NCI-H446 (cell line): ENCODE measurements at regions not wholly inside any gene's neighbourhood (a gene's known extent, or its start where the extent isn't known, plus 50 kb on each side); places are given as distances from the start of the nearest gene placed in this dataset.
A peak's percentile ranks its signal among the peaks of the same experiment; 100 is the strongest.

Experiments
- DNase-seq, 2 experiments: peaks; one replicate each; lab custom pipeline; 2025; lab: John Stamatoyannopoulos, UW

GRCh38 chr18:2036086-2036485, 535.2 kb downstream of the METTL4 start:
- no peak for DNase-seq

DNA sequence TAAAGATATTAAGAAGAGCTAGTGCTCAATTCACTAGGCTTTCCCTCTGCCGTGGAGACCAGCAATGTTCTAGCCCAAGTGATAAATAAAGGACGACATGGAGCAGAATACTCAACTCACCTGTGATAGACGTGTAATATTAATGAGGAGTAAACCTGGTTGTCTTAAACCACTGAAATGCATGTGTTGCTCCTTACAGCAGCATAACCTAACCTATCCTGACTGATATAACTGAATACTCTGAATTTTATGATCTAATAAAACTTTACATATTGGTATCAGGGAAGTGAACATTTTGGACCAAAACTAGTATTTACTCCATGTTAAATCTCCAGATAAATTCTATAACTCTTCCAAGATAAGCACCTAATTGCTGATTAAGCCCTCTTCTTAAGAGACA, 531.0 kb downstream of the METTL4 start:
- no peak for DNase-seq

DNA sequence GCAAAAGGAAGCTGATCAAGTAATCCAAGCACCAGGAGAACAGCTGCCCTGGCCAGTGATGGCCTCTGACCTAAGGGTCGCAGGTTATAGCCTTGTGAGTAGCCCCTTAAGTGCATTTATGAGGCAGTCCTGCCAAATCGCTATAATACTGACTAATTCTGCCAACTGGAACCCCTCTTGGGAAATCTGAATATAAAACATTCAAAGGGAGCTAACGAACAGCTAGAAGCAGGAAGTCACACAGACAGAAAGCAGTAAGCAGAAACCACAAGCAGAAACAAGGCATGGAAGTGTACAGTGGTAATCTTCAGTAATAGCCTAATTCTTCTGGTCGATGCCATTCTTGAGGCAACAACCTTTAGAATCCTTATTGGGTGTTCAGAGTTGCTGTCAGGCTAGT, 521.3 kb downstream of the METTL4 start:
- DNase-seq, result no peak

DNA sequence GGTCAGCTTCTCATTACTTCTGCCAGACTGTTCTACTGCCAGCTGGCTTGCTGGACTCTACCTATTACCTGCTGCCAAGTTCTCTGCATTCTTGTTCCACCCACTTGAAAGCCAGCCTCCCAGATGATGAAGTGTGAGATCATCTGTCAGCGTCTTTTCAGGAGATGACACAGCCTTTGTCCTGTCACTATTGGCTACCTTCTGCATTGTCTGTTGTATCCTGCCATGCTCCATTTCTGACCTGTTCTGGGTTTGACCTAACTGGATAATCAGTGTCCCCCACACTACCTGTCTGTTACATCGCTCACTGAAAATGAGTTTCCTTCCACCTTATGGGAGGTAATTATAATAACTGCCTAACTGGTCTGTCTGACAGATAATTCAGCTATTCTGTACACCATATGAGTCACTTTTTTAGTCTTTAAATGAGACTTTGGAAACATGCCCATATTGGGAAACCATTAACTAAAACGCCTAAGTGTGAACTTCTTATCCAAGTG, 520.6 kb downstream of the METTL4 start:
- no peak for DNase-seq

- no peak for DNase-seq
Measured at GRCh38 chr18:2053490-2054089, 517.7 kb downstream of the METTL4 start.

GRCh38 chr18:2059336-2059735, 512.0 kb downstream of the METTL4 start:
- no peak for DNase-seq

DNA sequence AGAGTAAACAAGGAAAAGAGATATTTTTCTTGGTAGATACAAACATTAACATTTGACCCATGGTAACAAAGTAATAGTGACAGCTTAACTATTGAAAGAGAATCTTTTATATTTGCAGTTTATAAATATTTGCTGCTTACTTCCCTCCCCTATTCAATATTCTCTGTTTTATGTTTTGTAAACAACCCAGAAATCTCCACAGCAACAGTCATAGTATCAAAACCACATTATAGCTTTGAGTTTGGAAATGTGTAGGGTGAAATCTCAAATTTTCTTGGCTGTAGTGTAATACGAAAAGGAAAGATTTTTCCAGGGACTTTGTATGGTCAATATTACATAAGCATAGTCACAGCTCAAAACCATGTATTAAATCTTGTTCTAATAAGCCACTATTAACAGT, 511.2 kb downstream of the METTL4 start:
- no peak for DNase-seq

DNA sequence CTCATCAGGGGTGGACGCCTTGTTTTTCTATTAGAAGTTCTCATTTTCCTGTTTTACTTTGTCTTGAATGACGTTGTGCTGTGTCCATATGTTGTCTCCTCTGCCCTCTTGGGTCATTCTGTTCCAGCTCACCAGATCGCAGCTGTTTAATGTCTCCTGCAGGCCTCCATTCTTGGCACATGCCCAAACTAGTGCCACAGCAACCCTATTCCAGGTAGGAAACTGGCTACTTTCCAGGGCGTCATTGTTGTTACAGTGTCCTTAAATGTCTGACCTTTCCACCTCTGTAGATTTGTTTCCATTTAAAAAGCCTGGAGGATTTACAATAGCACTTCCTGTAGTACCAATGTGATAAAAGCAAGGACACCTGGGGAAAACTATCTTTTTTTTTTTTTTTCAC, 500.7 kb downstream of the METTL4 start:
- DNase-seq, result no peak

- no peak for DNase-seq
Measured at GRCh38 chr18:2075499-2075898, 495.8 kb downstream of the METTL4 start.

- no peak for DNase-seq
Measured at GRCh38 chr18:2082676-2083075, 488.6 kb downstream of the METTL4 start.

- peak in 1 of 2 experiments; percentile 3 for DNase-seq
Measured at GRCh38 chr18:2083691-2084090, 487.6 kb downstream of the METTL4 start.

- no peak for DNase-seq
Measured at GRCh38 chr18:2086439-2086838, 484.9 kb downstream of the METTL4 start.

GRCh38 chr18:2087877-2088673, 483.2 kb downstream of the METTL4 start:
- no peak for DNase-seq

DNA sequence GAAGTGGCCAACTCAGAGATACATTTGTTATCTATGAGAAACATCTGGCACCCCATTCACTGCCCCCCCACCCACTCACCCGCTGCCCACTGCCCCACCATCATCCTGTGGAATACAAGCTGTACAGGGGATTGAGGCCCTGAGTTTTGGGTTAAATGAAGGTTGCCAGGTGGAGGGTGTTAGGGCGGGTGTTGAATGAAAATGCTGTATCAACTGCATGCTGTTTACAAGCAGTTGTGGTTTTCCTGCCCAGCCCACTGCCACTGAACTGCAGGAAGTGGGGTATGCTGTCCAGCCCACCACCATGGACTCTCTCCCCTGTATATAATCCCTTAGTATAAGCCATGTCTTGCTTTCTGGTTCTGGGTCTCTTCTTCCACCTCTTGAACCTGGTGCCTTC, 481.9 kb downstream of the METTL4 start:
- no peak for DNase-seq

DNA sequence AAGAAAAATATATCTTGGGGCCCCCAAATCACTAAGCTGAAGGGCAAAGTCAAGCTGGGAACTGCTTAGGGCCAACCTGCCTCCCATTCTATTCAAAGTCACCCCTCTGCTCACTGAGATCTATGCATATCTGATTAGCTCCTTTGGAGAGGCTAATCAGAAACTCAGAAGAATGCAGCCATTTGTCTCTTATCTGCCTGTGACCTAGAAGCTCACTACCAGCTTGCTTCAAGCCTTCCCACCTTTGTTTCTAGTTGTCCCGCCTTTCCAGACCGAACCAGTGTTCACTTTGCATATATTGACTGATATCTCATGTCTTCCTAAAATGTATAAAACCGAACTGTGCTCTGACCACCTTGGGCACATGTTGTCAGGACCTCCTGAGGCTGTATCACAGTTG, 479.4 kb downstream of the METTL4 start:
- no peak for DNase-seq

- no peak for DNase-seq
Measured at GRCh38 chr18:2096551-2096950, 474.8 kb downstream of the METTL4 start.

GRCh38 chr18:2100694-2101213, 470.6 kb downstream of the METTL4 start:
- no peak for DNase-seq

- DNase-seq, result no peak
Measured at GRCh38 chr18:2102022-2102421, 469.3 kb downstream of the METTL4 start.

- DNase-seq, result no peak
Measured at GRCh38 chr18:2103299-2103698, 468.0 kb downstream of the METTL4 start.

DNA sequence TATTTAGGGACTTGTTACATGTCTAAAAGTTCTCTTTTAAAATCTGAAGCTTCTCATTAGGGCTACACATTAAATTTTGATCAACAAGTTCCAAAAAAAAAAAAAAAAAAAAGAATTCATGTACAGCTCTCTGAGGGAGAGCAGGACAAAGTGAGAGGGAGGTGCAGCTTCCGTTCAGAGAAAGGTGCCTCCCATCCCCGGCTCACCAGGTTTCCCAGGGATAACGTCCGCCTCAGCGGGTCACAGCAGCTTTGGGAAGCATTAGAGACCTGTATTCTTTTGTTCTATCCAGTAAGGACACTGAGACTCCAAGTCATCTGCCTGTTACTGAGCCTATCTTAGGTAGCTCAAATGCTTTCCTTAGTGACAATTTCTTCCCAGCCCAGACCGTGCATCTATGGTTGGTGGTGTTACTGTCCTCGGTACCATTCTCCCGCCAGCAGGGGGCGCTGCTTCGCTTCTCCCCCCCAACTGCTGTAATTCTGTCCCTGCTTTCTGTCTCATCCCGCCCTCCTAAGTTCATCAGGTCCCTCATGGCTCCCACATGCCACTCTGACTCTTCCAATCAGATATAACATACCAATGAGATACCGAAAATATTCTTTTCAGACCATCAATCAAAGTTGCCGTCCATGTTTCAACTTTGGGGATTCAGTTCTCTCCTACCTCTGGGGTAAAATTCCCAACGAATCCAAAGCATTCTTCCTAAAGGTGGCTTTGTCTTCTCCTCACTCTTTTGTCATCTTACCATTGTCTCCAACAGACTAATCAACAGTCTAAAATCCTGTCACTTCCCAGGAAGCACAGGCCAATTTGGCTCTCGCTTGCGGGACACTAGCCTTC, 466.5 kb downstream of the METTL4 start:
- DNase-seq, result peak in 1 of 2 experiments; percentile 40

DNA sequence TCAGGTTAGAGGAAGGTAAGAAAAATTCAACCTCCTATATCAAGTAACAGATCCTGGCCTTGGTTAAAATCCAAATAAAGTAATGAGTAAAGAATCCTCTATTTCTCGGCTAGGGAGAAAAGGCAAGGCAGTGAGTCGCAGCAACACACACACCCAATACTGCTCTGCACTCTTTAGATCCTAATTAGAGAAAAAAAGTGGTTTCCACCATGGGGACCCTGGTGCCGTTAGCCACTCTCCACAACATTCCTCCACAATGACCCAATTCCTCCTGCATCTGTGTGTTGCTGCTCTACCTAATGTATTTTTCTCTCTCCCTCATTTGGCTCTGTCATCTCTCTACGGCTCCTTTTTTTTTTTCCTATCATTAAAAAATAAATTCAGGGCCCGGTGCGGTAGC, 462.7 kb downstream of the METTL4 start:
- DNase-seq, result no peak

DNA sequence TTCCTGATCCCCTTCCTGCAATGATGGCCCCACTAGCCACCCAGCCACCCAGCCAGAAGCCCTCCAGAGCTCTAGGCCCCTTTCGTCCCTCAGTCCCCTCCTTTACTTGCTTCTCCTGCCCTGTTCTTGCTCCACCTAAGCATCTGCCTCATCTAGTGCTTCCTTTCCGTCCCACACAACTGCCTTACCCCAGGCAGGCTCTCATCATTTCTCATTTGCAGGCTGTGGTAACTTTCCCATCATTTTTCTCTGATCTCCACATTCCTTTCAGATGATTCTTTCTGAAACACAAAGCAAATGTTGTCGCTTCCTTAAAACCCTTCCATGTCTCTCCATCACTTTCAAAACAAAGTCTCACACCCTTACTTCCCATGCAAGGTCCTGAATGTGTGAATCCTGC, 459.8 kb downstream of the METTL4 start:
- DNase-seq, result no peak
